ENCODE measurements at regions not wholly inside any gene's neighbourhood (a gene's known extent, or its start where the extent isn't known, plus 50 kb on each side); places are given as distances from the start of the nearest gene placed in this dataset.

- Histone ChIP-seq H3K27ac (ENCODE audit: low read depth, low read length) (no peak overlapping the region), H4K8ac (ENCODE audit: low read depth, low read length) (no peak overlapping the region), H3K9ac (ENCODE audit: low read length) (no peak overlapping the region), H3K4me2 (ENCODE audit: low read length) (peak overlapping the region; percentile 11), H4K91ac (ENCODE audit: low read depth, low read length) (no peak overlapping the region), H3K79me2 (ENCODE audit: control insufficient read depth, insufficient read depth, low read length, poor library complexity) (no peaks in the 10 kb centered on the region), H3K9me3 (ENCODE audit: insufficient read depth, low read depth, low read length) (no peaks in the 10 kb centered on the region), H4K12ac (ENCODE audit: low read depth, low read length) (no peak overlapping the region), H2BK120ac (ENCODE audit: insufficient read depth, low read length, poor library complexity) (no peak overlapping the region), H3K18ac (ENCODE audit: low read length) (no peak overlapping the region), H3K4me1 (ENCODE audit: control insufficient read depth in 1 of 2, insufficient read depth in 2 of 2, low read length in 2 of 2) (peaks cover 11 to 17% of the 10 kb centered on the region in 2 experiments), H3K27me3 (ENCODE audit: insufficient read depth, low read length) (no peaks in the 10 kb centered on the region), H3K79me1 (ENCODE audit: low read length) (peaks cover 11% of the 10 kb centered on the region), H3K14ac (ENCODE audit: low read length) (no peak overlapping the region), H2AK5ac (ENCODE audit: low read length) (no peak overlapping the region), H2AFZ (ENCODE audit: insufficient read depth, low read length, poor library complexity) (no peak overlapping the region), H2BK5ac (ENCODE audit: low read depth, low read length, poor library complexity) (no peak overlapping the region), H3K4ac (ENCODE audit: low read depth, low read length) (no peak overlapping the region), H3K4me3 (ENCODE audit: low read depth, low read length) (no peak overlapping the region), H2BK12ac (ENCODE audit: low read length) (no peak overlapping the region), H3K23ac (ENCODE audit: low read length) (no peak overlapping the region), H3K36me3 (ENCODE audit: control insufficient read depth in 1 of 2, insufficient read depth in 2 of 2, low read length in 2 of 2) (no peaks in the 10 kb centered on the region)
- no CpG with 5 or more reads among the region's 1 CpG for WGBS (ENCODE audit: extremely low coverage, insufficient coverage, insufficient read length)
- no peak for DNase-seq
Measured at GRCh38 chr1:209456878-209457277, 126.6 kb upstream of the CAMK1G start.

GRCh38 chr1:209457401-209458125 lies 126.0 kb upstream of the CAMK1G start:
- Histone ChIP-seq H3K4me1 (ENCODE audit: control insufficient read depth in 1 of 2, insufficient read depth in 2 of 2, low read length in 2 of 2) (peaks cover 11 to 17% of the 10 kb centered on the region in 2 experiments), H3K4me3 (ENCODE audit: low read depth, low read length) (no peak overlapping the region), H3K9ac (ENCODE audit: low read length) (no peak overlapping the region), H3K36me3 (ENCODE audit: control insufficient read depth in 1 of 2, insufficient read depth in 2 of 2, low read length in 2 of 2) (no peaks in the 10 kb centered on the region), H3K4ac (ENCODE audit: low read depth, low read length) (no peak overlapping the region), H4K8ac (ENCODE audit: low read depth, low read length) (peak overlapping the region; percentile 4), H2BK12ac (ENCODE audit: low read length) (peak overlapping the region; percentile 82), H3K27me3 (ENCODE audit: insufficient read depth, low read length) (no peaks in the 10 kb centered on the region), H2BK120ac (ENCODE audit: insufficient read depth, low read length, poor library complexity) (peak overlapping the region; percentile 75), H3K18ac (ENCODE audit: low read length) (no peak overlapping the region), H4K12ac (ENCODE audit: low read depth, low read length) (no peak overlapping the region), H4K91ac (ENCODE audit: low read depth, low read length) (peak overlapping the region; percentile 70), H2AFZ (ENCODE audit: insufficient read depth, low read length, poor library complexity) (no peak overlapping the region), H3K14ac (ENCODE audit: low read length) (peak overlapping the region; percentile 39), H2AK5ac (ENCODE audit: low read length) (peak overlapping the region; percentile 56), H3K79me1 (ENCODE audit: low read length) (peaks cover 11% of the 10 kb centered on the region), H3K23ac (ENCODE audit: low read length) (no peak overlapping the region), H3K79me2 (ENCODE audit: control insufficient read depth, insufficient read depth, low read length, poor library complexity) (no peaks in the 10 kb centered on the region), H3K9me3 (ENCODE audit: insufficient read depth, low read depth, low read length) (no peaks in the 10 kb centered on the region), H3K27ac (ENCODE audit: low read depth, low read length) (no peak overlapping the region), H2BK5ac (ENCODE audit: low read depth, low read length, poor library complexity) (peak overlapping the region; percentile 33), H3K4me2 (ENCODE audit: low read length) (peak overlapping the region; percentile 11)
- DNase-seq = no peak
- no CpG with 5 or more reads among the region's 6 CpGs for WGBS (ENCODE audit: extremely low coverage, insufficient coverage, insufficient read length)

DNA sequence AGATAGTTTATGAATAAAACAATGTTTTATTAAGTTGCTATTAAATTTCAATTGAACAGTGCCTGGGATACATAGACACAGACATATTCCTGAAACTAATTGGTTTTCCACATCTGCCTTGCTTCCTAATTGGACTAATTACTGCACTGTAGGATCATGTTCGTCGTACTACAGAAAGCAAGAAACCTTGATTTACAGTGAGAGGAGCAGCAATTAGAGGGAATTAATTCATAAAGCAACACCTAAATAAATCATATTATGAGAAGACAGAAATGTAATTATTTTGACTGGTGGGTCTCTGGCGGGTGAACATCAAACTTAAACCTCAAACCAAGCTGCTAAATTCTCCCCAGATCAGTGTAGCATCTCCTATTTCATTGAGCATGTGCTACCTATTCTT lies 124.6 kb upstream of the CAMK1G start:
- Histone ChIP-seq H2AFZ (ENCODE audit: insufficient read depth, low read length, poor library complexity) (no peak overlapping the region), H4K12ac (ENCODE audit: low read depth, low read length) (no peak overlapping the region), H3K4me2 (ENCODE audit: low read length) (no peak overlapping the region), H2BK5ac (ENCODE audit: low read depth, low read length, poor library complexity) (no peak overlapping the region), H3K79me2 (ENCODE audit: control insufficient read depth, insufficient read depth, low read length, poor library complexity) (no peaks in the 10 kb centered on the region), H3K27ac (ENCODE audit: low read depth, low read length) (no peak overlapping the region), H3K4ac (ENCODE audit: low read depth, low read length) (no peak overlapping the region), H3K79me1 (ENCODE audit: low read length) (peaks cover 11% of the 10 kb centered on the region), H2AK5ac (ENCODE audit: low read length) (no peak overlapping the region), H3K23ac (ENCODE audit: low read length) (no peak overlapping the region), H3K9me3 (ENCODE audit: insufficient read depth, low read depth, low read length) (no peaks in the 10 kb centered on the region), H3K4me3 (ENCODE audit: low read depth, low read length) (no peak overlapping the region), H3K9ac (ENCODE audit: low read length) (no peak overlapping the region), H3K36me3 (ENCODE audit: control insufficient read depth in 1 of 2, insufficient read depth in 2 of 2, low read length in 2 of 2) (no peaks in the 10 kb centered on the region), H4K91ac (ENCODE audit: low read depth, low read length) (no peak overlapping the region), H2BK120ac (ENCODE audit: insufficient read depth, low read length, poor library complexity) (no peak overlapping the region), H3K27me3 (ENCODE audit: insufficient read depth, low read length) (no peaks in the 10 kb centered on the region), H3K18ac (ENCODE audit: low read length) (no peak overlapping the region), H3K14ac (ENCODE audit: low read length) (no peak overlapping the region), H3K4me1 (ENCODE audit: control insufficient read depth in 1 of 2, insufficient read depth in 2 of 2, low read length in 2 of 2) (peaks cover 11 to 17% of the 10 kb centered on the region in 2 experiments), H4K8ac (ENCODE audit: low read depth, low read length) (no peak overlapping the region), H2BK12ac (ENCODE audit: low read length) (no peak overlapping the region)
- WGBS (ENCODE audit: extremely low coverage, insufficient coverage, insufficient read length) = no CpG with 5 or more reads among the region's 3 CpGs
- DNase-seq = no peak

DNA sequence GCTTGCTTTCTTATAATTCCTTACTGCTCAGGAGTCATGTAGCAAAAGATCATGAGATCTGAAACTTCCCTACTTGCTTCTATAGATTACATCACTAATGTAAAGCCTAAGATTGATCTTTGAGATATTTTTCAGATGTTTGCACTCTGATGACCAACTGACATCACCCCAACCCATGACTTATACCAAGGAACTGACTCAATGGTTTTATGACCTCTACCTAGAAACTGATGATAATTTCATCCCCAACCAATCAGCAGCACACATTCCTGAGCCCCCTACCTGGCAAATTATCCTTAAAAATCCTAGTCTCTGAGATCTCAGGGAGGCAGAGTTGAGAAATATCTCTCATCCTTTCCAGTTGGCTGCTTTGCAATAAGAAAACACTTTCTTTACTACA lies 122.3 kb upstream of the CAMK1G start:
- Histone ChIP-seq H3K9ac (ENCODE audit: low read length) (no peak overlapping the region), H4K12ac (ENCODE audit: low read depth, low read length) (no peak overlapping the region), H2AFZ (ENCODE audit: insufficient read depth, low read length, poor library complexity) (no peak overlapping the region), H3K18ac (ENCODE audit: low read length) (no peak overlapping the region), H3K4ac (ENCODE audit: low read depth, low read length) (no peak overlapping the region), H3K79me1 (ENCODE audit: low read length) (peaks cover 10% of the 10 kb centered on the region), H2AK5ac (ENCODE audit: low read length) (no peak overlapping the region), H3K36me3 (ENCODE audit: control insufficient read depth in 1 of 2, insufficient read depth in 2 of 2, low read length in 2 of 2) (no peaks in the 10 kb centered on the region), H3K4me2 (ENCODE audit: low read length) (no peak overlapping the region), H2BK5ac (ENCODE audit: low read depth, low read length, poor library complexity) (no peak overlapping the region), H4K8ac (ENCODE audit: low read depth, low read length) (no peak overlapping the region), H3K9me3 (ENCODE audit: insufficient read depth, low read depth, low read length) (no peaks in the 10 kb centered on the region), H3K79me2 (ENCODE audit: control insufficient read depth, insufficient read depth, low read length, poor library complexity) (no peaks in the 10 kb centered on the region), H3K23ac (ENCODE audit: low read length) (no peak overlapping the region), H3K14ac (ENCODE audit: low read length) (no peak overlapping the region), H3K4me3 (ENCODE audit: low read depth, low read length) (no peak overlapping the region), H2BK120ac (ENCODE audit: insufficient read depth, low read length, poor library complexity) (no peak overlapping the region), H3K27me3 (ENCODE audit: insufficient read depth, low read length) (no peaks in the 10 kb centered on the region), H3K4me1 (ENCODE audit: control insufficient read depth in 1 of 2, insufficient read depth in 2 of 2, low read length in 2 of 2) (peaks cover 5 to 11% of the 10 kb centered on the region in 2 experiments), H3K27ac (ENCODE audit: low read depth, low read length) (no peak overlapping the region), H4K91ac (ENCODE audit: low read depth, low read length) (no peak overlapping the region), H2BK12ac (ENCODE audit: low read length) (no peak overlapping the region)
- no peak for DNase-seq
